GM18511 (cell line): ENCODE measurements at regions not wholly inside any gene's neighbourhood (a gene's known extent, or its start where the extent isn't known, plus 50 kb on each side); places are given as distances from the start of the nearest gene placed in this dataset.
A peak's percentile ranks its signal among the peaks of the same experiment; 100 is the strongest.

Experiments
- ATAC-seq: cut with Tn5 transposase; IDR thresholded peaks from one replicate; pipeline ENCODE4 v1.9.1; 2021; ENCODE audit warnings: mild to moderate bottlenecking, moderate library complexity; ENCODE audit not compliant: unreplicated experiment

DNA sequence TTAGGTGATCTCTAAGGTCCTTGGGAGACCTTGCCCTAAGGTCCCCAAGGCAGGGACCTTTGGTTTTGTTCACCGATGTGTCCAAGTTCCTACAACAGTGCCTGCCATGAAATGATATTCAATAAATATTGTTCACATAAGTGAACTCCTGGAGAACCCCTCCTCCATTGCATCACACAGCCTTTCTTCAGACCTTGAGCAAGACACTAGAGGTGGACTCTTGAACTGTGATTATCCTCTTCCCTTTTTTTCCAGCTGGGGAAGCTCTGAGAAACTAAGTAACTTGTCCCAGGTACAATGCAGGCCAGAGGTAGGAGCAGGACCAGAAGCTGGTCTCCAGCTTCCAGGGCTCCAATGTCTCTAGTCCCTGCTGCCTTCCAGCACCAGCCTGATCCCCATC is 76.6 kb upstream of the LMO1 start:
- no peak for ATAC-seq

DNA sequence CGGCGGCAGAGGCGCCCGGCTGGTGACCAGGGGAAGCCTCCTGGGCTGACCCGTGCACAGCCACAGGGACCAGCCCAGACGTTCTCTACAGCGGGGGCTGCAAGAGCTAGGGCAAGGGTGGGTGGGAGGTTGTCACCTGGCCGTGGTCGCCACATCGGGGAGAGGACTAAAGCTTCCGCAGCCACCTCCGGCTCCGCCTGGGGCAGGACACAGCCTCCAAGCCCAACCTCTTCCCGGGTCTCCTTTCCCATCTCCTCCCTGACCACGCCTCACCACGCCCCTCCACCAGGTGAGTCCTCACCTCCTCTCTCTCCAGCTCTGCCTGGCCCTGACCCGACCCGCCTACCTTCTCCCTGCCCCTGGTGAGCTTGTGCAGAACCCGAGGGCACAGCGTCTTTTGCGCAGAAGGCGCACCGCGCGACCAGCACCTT is 75.9 kb upstream of the LMO1 start:
- no peak for ATAC-seq

- peak; percentile 50 for ATAC-seq
Measured at GRCh38 chr11:8338138-8338537, 74.5 kb upstream of the LMO1 start.

- no peak for ATAC-seq
Measured at GRCh38 chr11:8337130-8337795, 73.6 kb upstream of the LMO1 start.

GRCh38 chr11:8336356-8337129 is 72.9 kb upstream of the LMO1 start:
- no peak for ATAC-seq

DNA sequence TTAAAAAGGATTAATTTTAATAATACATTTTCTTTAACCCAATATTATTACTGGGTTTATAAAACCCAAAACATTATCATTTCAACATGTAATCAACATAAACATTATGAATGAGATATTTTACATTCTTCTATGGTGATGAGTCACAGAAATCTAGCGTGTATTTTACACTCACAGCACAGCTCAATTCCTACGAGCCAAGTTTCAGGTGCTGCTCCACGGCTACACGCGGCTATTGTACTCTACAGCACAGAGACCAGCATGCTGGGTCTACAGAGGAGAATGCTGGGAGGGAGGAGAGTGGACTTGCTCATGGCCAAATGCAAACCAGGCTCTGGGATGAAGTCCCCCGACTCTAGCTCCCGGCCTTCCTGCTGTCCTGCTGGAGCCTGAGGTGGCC is 72.0 kb upstream of the LMO1 start:
- no peak for ATAC-seq

GRCh38 chr11:8335186-8335585 is 71.5 kb upstream of the LMO1 start:
- no peak for ATAC-seq

GRCh38 chr11:8333811-8334401 is 70.2 kb upstream of the LMO1 start:
- ATAC-seq: no peak

DNA sequence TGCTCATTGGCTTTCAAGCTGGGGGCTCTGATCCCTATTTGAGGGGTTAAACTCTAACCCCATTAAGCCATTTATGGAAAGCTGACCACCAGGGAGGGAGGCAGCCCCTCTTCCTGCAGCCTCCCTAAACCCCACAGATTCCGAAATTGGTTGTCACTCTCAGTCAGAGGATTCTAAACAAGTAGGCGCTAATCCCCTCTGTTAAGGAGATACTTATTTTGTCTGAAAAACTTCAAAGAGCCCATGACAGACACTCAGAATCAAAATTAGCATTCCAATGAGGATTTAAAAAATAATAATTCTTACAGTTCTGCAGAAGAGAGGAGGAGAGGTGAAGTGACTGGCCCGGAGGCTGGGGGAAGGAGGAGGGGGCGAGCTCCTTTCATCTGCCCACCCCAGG is 69.7 kb upstream of the LMO1 start:
- ATAC-seq: no peak

- no peak for ATAC-seq
Measured at GRCh38 chr11:8332891-8333290, 69.2 kb upstream of the LMO1 start.

- peak; percentile 35 for ATAC-seq
Measured at GRCh38 chr11:8332196-8332595, 68.5 kb upstream of the LMO1 start.

GRCh38 chr11:8331767-8332166 is 68.1 kb upstream of the LMO1 start:
- no peak for ATAC-seq

- no peak for ATAC-seq
Measured at GRCh38 chr11:8330896-8331295, 67.2 kb upstream of the LMO1 start.

DNA sequence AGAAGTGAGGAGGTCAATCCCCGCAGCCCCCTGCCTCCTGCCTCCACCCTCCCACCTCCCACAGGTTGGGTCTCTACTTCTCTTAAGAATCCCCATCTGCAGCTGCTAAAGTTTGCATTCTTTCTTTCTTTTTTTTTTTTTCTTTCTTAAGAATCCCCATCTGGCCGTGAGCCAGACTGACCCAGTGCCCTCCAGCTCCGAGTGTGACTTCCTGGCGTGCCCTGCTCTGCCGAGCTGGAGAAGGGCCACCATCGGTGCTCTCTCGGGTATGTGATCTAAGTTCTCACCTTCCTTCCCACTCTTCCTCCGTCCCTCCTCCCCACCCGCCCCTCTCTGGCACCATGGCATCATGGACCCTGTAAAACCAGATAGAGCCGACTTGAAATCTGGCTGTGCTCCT is 66.7 kb upstream of the LMO1 start:
- no peak for ATAC-seq

- no peak for ATAC-seq
Measured at GRCh38 chr11:8329847-8330361, 66.2 kb upstream of the LMO1 start.

DNA sequence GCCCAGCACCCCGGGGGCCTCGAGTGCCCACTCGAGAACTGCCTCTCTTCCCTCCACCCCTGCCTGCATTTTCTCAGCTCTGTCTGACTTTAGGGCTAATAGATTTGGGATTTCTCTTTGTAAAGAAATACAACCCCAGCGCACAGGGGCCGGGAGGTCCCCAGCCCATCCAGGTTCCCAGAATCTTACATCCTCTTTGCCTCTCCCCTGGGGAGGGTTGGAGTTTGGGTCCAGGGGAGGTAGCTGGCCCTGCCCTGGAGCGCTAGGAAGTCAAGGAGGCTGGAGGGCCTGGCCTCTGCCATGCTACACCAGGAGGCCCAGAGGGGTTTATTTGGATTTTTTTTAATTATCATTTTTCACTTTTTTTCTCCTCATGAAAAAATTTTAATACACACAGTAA is 65.7 kb upstream of the LMO1 start:
- no peak for ATAC-seq

- ATAC-seq: peak; percentile 71
Measured at GRCh38 chr11:8328848-8329330, 65.2 kb upstream of the LMO1 start.

GRCh38 chr11:8328231-8328794 is 64.6 kb upstream of the LMO1 start:
- ATAC-seq: peak; percentile 4

GRCh38 chr11:8327761-8328192 is 64.1 kb upstream of the LMO1 start:
- peak; percentile 79 for ATAC-seq

DNA sequence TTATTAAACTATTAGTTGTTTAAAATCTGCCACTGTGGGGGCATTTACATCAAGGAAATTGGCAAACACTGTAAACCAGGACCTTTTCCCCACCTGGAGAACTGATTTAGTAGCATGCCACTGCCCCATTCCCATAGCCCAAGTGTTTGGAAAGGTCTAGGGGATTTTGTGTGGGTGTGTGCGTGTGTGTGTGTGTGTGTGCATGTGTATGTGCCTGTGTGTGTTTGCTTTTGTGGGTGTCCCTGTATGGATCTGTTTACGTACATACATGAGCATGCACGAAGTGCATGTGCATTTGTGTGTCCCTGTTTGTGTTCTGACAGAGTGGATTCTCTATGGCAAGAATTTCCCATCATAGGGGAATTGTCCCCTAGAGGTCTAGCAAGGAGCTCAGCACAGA is 62.7 kb upstream of the LMO1 start:
- no peak for ATAC-seq

GRCh38 chr11:8325591-8326304 is 62.1 kb upstream of the LMO1 start:
- no peak for ATAC-seq
